ENCODE measurements at regions not wholly inside any gene's neighbourhood (a gene's known extent, or its start where the extent isn't known, plus 50 kb on each side); places are given as distances from the start of the nearest gene placed in this dataset.

DNA sequence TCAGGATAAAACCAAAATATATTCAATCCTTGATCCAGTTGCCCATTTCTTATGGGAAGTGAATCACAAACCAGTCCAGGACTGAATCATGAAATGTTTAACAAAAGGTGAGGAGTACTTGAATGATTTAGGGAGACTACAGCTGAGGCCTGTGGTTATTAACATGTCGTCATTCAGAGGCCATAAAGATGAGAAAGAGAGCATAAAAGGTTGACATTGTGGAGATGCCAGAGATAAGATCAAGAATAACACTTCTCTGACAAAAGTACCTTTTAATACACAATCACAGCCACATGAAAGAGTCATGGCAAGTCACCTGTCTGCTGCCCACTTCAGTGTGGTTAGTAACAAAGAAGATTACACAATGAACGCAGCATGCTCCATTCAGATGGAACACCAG is 1195.7 kb upstream of the SORCS1 start:
- TF ChIP-seq ZBTB7A (IDR thresholded peaks at IDR 0.05; ENCODE audit: low read depth) (no peak), NFIC (IDR thresholded peaks at IDR 0.05) (no peak), CEBPB (IDR thresholded peaks at IDR 0.05) (no peak), TEAD4 (IDR thresholded peaks at IDR 0.05) (no peak)

DNA sequence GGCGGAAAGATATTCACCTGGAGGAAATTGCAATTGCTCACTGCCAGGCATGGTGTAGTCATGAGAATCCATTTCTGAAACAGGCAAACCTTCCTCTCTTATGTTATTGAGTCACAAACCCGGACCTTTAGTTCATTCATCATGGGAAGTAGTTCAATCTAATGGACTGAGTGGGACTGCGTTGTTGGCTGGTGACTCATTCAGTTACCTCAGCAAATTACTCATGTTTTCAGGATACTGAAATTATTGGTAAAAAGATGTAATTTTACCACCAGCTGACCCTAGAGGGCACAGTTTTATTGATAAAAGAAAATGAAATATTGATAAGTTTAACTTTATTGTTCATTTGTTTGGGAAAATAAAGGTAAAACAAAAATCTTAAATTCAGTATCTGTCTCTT is 1194.4 kb upstream of the SORCS1 start:
- TF ChIP-seq ZBTB7A (IDR thresholded peaks at IDR 0.05; ENCODE audit: low read depth) (no peak), YY1 (IDR thresholded peaks at IDR 0.05; ENCODE audit: low read depth) (no peak), CEBPB (IDR thresholded peaks at IDR 0.05) (no peak), TEAD4 (IDR thresholded peaks at IDR 0.05) (no peak), CREB1 (IDR thresholded peaks at IDR 0.05; ENCODE audit: low read depth) (no peak), NFIC (IDR thresholded peaks at IDR 0.05) (no peak), EGR1 (IDR thresholded peaks at IDR 0.05) (no peak), FOXM1 (IDR thresholded peaks at IDR 0.05; ENCODE audit: borderline replicate concordance, low read depth) (no peak), TCF12 (IDR thresholded peaks at IDR 0.05; ENCODE audit: low read depth) (no peak), TAF1 (IDR thresholded peaks at IDR 0.05; ENCODE audit: low read depth) (no peak), EP300 (IDR thresholded peaks at IDR 0.05; ENCODE audit: borderline replicate concordance) (no peak), RAD21 (IDR thresholded peaks at IDR 0.05; ENCODE audit: low read depth) (no peak)
- TF ChIP-seq, protein P1, sequence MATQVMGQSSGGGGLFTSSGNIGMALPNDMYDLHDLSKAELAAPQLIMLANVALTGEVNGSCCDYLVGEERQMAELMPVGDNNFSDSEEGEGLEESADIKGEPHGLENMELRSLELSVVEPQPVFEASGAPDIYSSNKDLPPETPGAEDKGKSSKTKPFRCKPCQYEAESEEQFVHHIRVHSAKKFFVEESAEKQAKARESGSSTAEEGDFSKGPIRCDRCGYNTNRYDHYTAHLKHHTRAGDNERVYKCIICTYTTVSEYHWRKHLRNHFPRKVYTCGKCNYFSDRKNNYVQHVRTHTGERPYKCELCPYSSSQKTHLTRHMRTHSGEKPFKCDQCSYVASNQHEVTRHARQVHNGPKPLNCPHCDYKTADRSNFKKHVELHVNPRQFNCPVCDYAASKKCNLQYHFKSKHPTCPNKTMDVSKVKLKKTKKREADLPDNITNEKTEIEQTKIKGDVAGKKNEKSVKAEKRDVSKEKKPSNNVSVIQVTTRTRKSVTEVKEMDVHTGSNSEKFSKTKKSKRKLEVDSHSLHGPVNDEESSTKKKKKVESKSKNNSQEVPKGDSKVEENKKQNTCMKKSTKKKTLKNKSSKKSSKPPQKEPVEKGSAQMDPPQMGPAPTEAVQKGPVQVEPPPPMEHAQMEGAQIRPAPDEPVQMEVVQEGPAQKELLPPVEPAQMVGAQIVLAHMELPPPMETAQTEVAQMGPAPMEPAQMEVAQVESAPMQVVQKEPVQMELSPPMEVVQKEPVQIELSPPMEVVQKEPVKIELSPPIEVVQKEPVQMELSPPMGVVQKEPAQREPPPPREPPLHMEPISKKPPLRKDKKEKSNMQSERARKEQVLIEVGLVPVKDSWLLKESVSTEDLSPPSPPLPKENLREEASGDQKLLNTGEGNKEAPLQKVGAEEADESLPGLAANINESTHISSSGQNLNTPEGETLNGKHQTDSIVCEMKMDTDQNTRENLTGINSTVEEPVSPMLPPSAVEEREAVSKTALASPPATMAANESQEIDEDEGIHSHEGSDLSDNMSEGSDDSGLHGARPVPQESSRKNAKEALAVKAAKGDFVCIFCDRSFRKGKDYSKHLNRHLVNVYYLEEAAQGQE (IDR thresholded peaks at IDR 0.05; ENCODE audit: low read depth): no peak
- TF ChIP-seq, protein P2, sequence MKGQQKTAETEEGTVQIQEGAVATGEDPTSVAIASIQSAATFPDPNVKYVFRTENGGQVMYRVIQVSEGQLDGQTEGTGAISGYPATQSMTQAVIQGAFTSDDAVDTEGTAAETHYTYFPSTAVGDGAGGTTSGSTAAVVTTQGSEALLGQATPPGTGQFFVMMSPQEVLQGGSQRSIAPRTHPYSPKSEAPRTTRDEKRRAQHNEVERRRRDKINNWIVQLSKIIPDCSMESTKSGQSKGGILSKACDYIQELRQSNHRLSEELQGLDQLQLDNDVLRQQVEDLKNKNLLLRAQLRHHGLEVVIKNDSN (IDR thresholded peaks at IDR 0.05): no peak
- TF ChIP-seq, protein P3, sequence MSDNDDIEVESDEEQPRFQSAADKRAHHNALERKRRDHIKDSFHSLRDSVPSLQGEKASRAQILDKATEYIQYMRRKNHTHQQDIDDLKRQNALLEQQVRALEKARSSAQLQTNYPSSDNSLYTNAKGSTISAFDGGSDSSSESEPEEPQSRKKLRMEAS (IDR thresholded peaks at IDR 0.05): no peak

DNA sequence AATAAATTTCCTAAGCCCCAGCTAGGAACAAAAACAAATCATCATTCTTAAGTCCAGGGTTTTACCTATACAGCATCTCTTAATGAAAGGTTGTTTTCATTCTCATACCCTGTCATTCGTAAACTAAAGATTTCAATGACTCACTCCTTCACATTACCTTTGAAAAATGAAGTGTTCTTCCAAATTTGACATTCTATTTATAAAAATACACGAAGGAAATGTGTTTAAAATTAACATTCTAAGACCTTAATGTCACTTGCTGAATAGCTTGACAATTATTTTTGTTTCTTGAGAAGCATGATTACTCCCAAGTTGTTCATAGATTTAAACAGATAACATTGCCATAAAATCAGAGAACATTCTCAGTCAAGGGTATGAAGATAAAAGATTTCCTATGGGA is 1188.3 kb upstream of the SORCS1 start:
- TF ChIP-seq EP300 (IDR thresholded peaks at IDR 0.05; ENCODE audit: borderline replicate concordance): no peak
- TF ChIP-seq CEBPB (IDR thresholded peaks at IDR 0.05): no peak
- no peak for TF ChIP-seq ZBTB7A (IDR thresholded peaks at IDR 0.05; ENCODE audit: low read depth)
- TF ChIP-seq YY1 (IDR thresholded peaks at IDR 0.05; ENCODE audit: low read depth): no peak
- TF ChIP-seq TCF12 (IDR thresholded peaks at IDR 0.05; ENCODE audit: low read depth): no peak
- TF ChIP-seq FOXM1 (IDR thresholded peaks at IDR 0.05; ENCODE audit: borderline replicate concordance, low read depth): no peak
- TF ChIP-seq NFIC (IDR thresholded peaks at IDR 0.05): no peak
- TF ChIP-seq EGR1 (IDR thresholded peaks at IDR 0.05): no peak
- TF ChIP-seq CREB1 (IDR thresholded peaks at IDR 0.05; ENCODE audit: low read depth): no peak
- TF ChIP-seq, protein P1 (IDR thresholded peaks at IDR 0.05; ENCODE audit: low read depth): no peak
- TF ChIP-seq RAD21 (IDR thresholded peaks at IDR 0.05; ENCODE audit: low read depth): no peak
- TF ChIP-seq, protein P2 (IDR thresholded peaks at IDR 0.05): no peak
- TF ChIP-seq TEAD4 (IDR thresholded peaks at IDR 0.05): no peak
- TF ChIP-seq, protein P3 (IDR thresholded peaks at IDR 0.05): no peak

DNA sequence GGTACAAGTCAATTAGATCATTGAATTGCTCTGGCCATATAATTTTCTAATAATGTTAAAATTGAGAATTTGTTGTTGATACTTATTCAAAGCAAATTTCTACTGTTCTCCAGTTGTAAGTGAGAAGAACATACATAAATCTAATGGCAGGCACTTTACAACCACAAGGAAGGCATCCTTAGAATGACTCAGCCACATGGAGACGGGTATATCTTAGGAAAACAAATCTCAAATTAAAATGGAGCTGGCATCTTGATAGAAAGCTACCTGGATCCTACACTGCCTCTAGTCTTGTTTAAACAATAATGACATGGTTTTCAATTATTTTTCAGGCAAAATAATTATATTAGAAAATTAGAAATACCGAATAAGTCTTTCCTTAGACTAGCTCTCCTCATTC is 1183.7 kb upstream of the SORCS1 start:
- TF ChIP-seq CREB1 (IDR thresholded peaks at IDR 0.05; ENCODE audit: low read depth): no peak
- TF ChIP-seq, protein P3 (IDR thresholded peaks at IDR 0.05): no peak
- no peak for TF ChIP-seq EGR1 (IDR thresholded peaks at IDR 0.05)
- TF ChIP-seq YY1 (IDR thresholded peaks at IDR 0.05; ENCODE audit: low read depth): no peak
- TF ChIP-seq, protein P1 (IDR thresholded peaks at IDR 0.05; ENCODE audit: low read depth): no peak

DNA sequence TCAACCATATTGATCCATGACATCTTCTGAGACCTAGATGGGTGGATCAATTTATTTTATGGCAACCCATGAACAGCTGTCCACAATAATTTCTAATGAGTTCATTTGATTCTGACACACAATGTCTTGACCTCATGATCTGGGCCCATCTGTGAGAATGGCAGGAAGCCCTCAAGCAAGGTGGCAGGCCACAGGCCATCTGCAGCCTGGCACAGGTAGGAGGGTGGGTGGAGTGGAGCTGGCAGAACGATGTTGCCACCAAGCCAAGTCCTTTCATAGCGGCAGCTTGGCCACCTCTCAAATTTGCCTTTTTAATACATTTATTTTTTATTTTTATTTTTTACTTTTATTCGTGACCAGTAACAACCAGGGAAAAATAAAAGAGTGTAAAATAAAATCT is 1181.6 kb upstream of the SORCS1 start:
- TF ChIP-seq CREB1 (IDR thresholded peaks at IDR 0.05; ENCODE audit: low read depth): no peak
- TF ChIP-seq TEAD4 (IDR thresholded peaks at IDR 0.05): no peak
- no peak for TF ChIP-seq FOXM1 (IDR thresholded peaks at IDR 0.05; ENCODE audit: borderline replicate concordance, low read depth)
- no peak for TF ChIP-seq EP300 (IDR thresholded peaks at IDR 0.05; ENCODE audit: borderline replicate concordance)
- TF ChIP-seq TAF1 (IDR thresholded peaks at IDR 0.05; ENCODE audit: low read depth): no peak
- TF ChIP-seq RAD21 (IDR thresholded peaks at IDR 0.05; ENCODE audit: low read depth): no peak
- TF ChIP-seq EGR1 (IDR thresholded peaks at IDR 0.05): no peak
- no peak for TF ChIP-seq CEBPB (IDR thresholded peaks at IDR 0.05)
- TF ChIP-seq, protein P2 (IDR thresholded peaks at IDR 0.05): no peak

Measured in Ishikawa (cell line).